H1 (cell line): ENCODE measurements at regions not wholly inside any gene's neighbourhood (a gene's known extent, or its start where the extent isn't known, plus 50 kb on each side); places are given as distances from the start of the nearest gene placed in this dataset.

ENCODE experiments used
- CTCF ChIA-PET: fragments of 300-600 bp; sonication (Branson Sonifier 250); formaldehyde crosslinking; loops from one replicate; lab custom pipeline; 2021; ENCODE audit not compliant: partially characterized antibody; lab: Charles Lee
- POLR2A ChIA-PET: fragments of 300-600 bp; sonication (Branson Sonifier 250); formaldehyde crosslinking; loops from one replicate; lab custom pipeline; 2021; ENCODE audit warnings: inconsistent platforms; ENCODE audit not compliant: partially characterized antibody; lab: Charles Lee
- DNase-seq, 2 experiments: peaks; one replicate each; pipeline versions ENCODE4 v3.0.0 to v3.0.0-alpha.2; 2010 to 2022; ENCODE audit warnings: low spot score in 2 of 2, low read depth in 1 of 2, mixed read lengths in 1 of 2
- FAIRE-seq: peaks from 2 replicates; lab custom pipeline; 2011; peaks lifted over from hg19 to GRCh38; lab: Jason Lieb, UNC
- H2AFZ ChIP-seq: 2 replicates; pipeline ENCODE4 v1.8.1; 2012; ENCODE audit warnings: low read length, inconsistent platforms
- H2AK5ac ChIP-seq: 2 replicates; pipeline ENCODE4 v1.6.1; 2013; ENCODE audit warnings: low read depth, low read length
- H2BK120ac ChIP-seq: replicated peaks from 2 replicates; pipeline ENCODE3; 2013; ENCODE audit warnings: low read depth, low read length, inconsistent platforms
- H2BK12ac ChIP-seq: 2 replicates; pipeline ENCODE4 v1.6.1; 2013; ENCODE audit warnings: low read depth, low read length
- H2BK15ac ChIP-seq: 2 replicates; pipeline ENCODE4 v1.6.1; 2013; ENCODE audit warnings: low read length
- H2BK20ac ChIP-seq: 2 replicates; pipeline ENCODE4 v1.6.1; 2013; ENCODE audit warnings: low read length
- H2BK5ac ChIP-seq: 2 replicates; pipeline ENCODE4 v1.6.1; 2013; ENCODE audit warnings: low read depth, low read length
- H3K14ac ChIP-seq: 2 replicates; pipeline ENCODE4 v1.6.1; 2013; ENCODE audit warnings: inconsistent platforms; ENCODE audit not compliant: insufficient read length
- H3K18ac ChIP-seq: 2 replicates; pipeline ENCODE4 v1.6.1; 2013; ENCODE audit warnings: low read length; ENCODE audit errors: extremely low read depth
- H3K23ac ChIP-seq: 2 replicates; pipeline ENCODE4 v1.6.1; 2013; ENCODE audit warnings: inconsistent platforms; ENCODE audit not compliant: insufficient read length
- H3K23me2 ChIP-seq: 2 replicates; pipeline ENCODE4 v1.6.1; 2013; ENCODE audit warnings: low read depth, low read length
- H3K27ac ChIP-seq: 2 replicates; pipeline ENCODE4 v1.6.1; 2011; ENCODE audit warnings: low read depth, low read length, inconsistent platforms
- H3K27me3 ChIP-seq, 4 experiments: replicated peaks in 1 of 4; 1 replicate in 1 of 4; 2 replicates in 3 of 4; pipeline versions ENCODE4 v1.6.1 to v1.8.1; 2011 to 2013; ENCODE audit warnings: low read length in 3 of 4, mild to moderate bottlenecking in 3 of 4, inconsistent platforms in 2 of 4, mixed read lengths in 2 of 4, moderate library complexity in 1 of 4; ENCODE audit not compliant: control insufficient read depth in 3 of 4, insufficient read depth in 3 of 4; ENCODE audit errors: extremely low read depth in 1 of 4
- H3K36me3 ChIP-seq, 4 experiments: 2 replicates each; pipeline versions ENCODE4 v1.6.1 to v1.8.1; 2011 to 2013; ENCODE audit warnings: mild to moderate bottlenecking in 4 of 4, low read length in 3 of 4, moderate library complexity in 2 of 4, control low read depth in 1 of 4, inconsistent platforms in 1 of 4; ENCODE audit not compliant: insufficient read depth in 4 of 4, control insufficient read depth in 2 of 4
- H3K4ac ChIP-seq: replicated peaks from 2 replicates; pipeline ENCODE3; 2013; ENCODE audit warnings: low read length, low read depth, mixed read lengths, inconsistent platforms; ENCODE audit not compliant: insufficient read length
- H3K4me1 ChIP-seq, 4 experiments: replicated peaks in 1 of 4; 1 replicate in 1 of 4; 2 replicates in 3 of 4; pipeline versions ENCODE4 v1.6.1 to v1.8.1; 2011 to 2013; ENCODE audit warnings: low read length in 3 of 4, inconsistent platforms in 2 of 4, mixed read lengths in 1 of 4; ENCODE audit not compliant: insufficient read depth in 4 of 4, control insufficient read depth in 3 of 4
- H3K4me2 ChIP-seq, 2 experiments: 2 replicates each; pipeline versions ENCODE4 v1.6.1 to v1.8.1; 2011 to 2013; ENCODE audit warnings: low read depth in 2 of 2, low read length in 2 of 2, control low read depth in 1 of 2, inconsistent platforms in 1 of 2, mild to moderate bottlenecking in 1 of 2; ENCODE audit not compliant: insufficient read depth in 1 of 2
- H3K4me3 ChIP-seq, 4 experiments: fragments of 200-600, 300-600 bp in 1 of 4; sonication (generic), shearing (Covaris generic), sonication (Bioruptor Twin) in 1 of 4; 2 replicates each; pipeline versions ENCODE4 v1.5.1 to v1.8.1; 2011 to 2016; ENCODE audit warnings: low read length in 4 of 4, low read depth in 3 of 4, control low read depth in 2 of 4, inconsistent platforms in 2 of 4, mild to moderate bottlenecking in 2 of 4, mixed read lengths in 1 of 4, moderate library complexity in 1 of 4; ENCODE audit not compliant: insufficient read depth in 2 of 4; ENCODE audit errors: extremely low read depth in 1 of 4
- H3K56ac ChIP-seq: replicated peaks from 2 replicates; pipeline ENCODE3; 2013; ENCODE audit warnings: low read depth, mild to moderate bottlenecking, mixed read lengths, low read length, inconsistent platforms; ENCODE audit not compliant: insufficient read length
- H3K79me1 ChIP-seq: 2 replicates; pipeline ENCODE4 v1.6.1; 2013; ENCODE audit warnings: low read depth, low read length, control low read depth
- H3K79me2 ChIP-seq, 2 experiments: 2 replicates each; pipeline versions ENCODE4 v1.6.1 to v1.8.1; 2012 to 2013; ENCODE audit warnings: low read length in 2 of 2, mild to moderate bottlenecking in 2 of 2, inconsistent platforms in 1 of 2; ENCODE audit not compliant: insufficient read depth in 2 of 2, control insufficient read depth in 1 of 2
- H3K9ac ChIP-seq, 4 experiments: replicated peaks in 1 of 4; 1 replicate in 1 of 4; 2 replicates in 3 of 4; pipeline versions ENCODE4 v1.6.1 to v1.8.1; 2011 to 2013; ENCODE audit warnings: low read depth in 3 of 4, low read length in 3 of 4, control low read depth in 2 of 4, mild to moderate bottlenecking in 2 of 4, moderate library complexity in 2 of 4, inconsistent platforms in 1 of 4; ENCODE audit errors: extremely low read depth in 1 of 4
- H3K9me3 ChIP-seq, 2 experiments: 2 replicates each; pipeline versions ENCODE4 v1.6.1 to v1.8.1; 2012 to 2013; ENCODE audit warnings: mild to moderate bottlenecking in 2 of 2, moderate library complexity in 2 of 2, control low read depth in 1 of 2, inconsistent platforms in 1 of 2, low read depth in 1 of 2, low read length in 1 of 2, mixed read lengths in 1 of 2; ENCODE audit not compliant: insufficient read depth in 2 of 2
- H4K20me1 ChIP-seq, 2 experiments: replicated peaks in 1 of 2; 2 replicates each; pipeline versions ENCODE3 to v1.8.1; 2011 to 2013; ENCODE audit warnings: inconsistent platforms in 2 of 2, low read length in 2 of 2, mild to moderate bottlenecking in 1 of 2; ENCODE audit not compliant: insufficient read depth in 2 of 2, control insufficient read depth in 1 of 2
- H4K5ac ChIP-seq: 2 replicates; pipeline ENCODE4 v1.6.1; 2013; ENCODE audit warnings: low read length, low read depth, mixed read lengths, inconsistent platforms; ENCODE audit not compliant: insufficient read length
- H4K8ac ChIP-seq: 2 replicates; pipeline ENCODE4 v1.8.0; 2013; ENCODE audit warnings: mild to moderate bottlenecking, moderate library complexity, low read length, inconsistent platforms; ENCODE audit not compliant: insufficient read depth; ENCODE audit errors: extremely low read depth
- H4K91ac ChIP-seq: replicated peaks from 2 replicates; pipeline ENCODE3; 2013; ENCODE audit warnings: low read length, mixed read lengths, inconsistent platforms; ENCODE audit not compliant: insufficient read length
- BCL11A ChIP-seq, 2 experiments: IDR thresholded peaks; one replicate each; pipeline ENCODE4 v1.6.1; 2011; ENCODE audit warnings: low read depth in 2 of 2, low read length in 2 of 2, mild to moderate bottlenecking in 2 of 2
- CEBPB ChIP-seq: IDR thresholded peaks from 2 replicates; pipeline ENCODE4 v1.6.1; 2012; ENCODE audit warnings: low read depth, low read length
- NANOG ChIP-seq: IDR thresholded peaks from 2 replicates; pipeline ENCODE4 v1.6.1; 2011; ENCODE audit warnings: low read length, low read depth, mild to moderate bottlenecking, inconsistent platforms; ENCODE audit not compliant: insufficient read depth, poor library complexity, severe bottlenecking
- POLR2AphosphoS5 ChIP-seq: IDR thresholded peaks from 2 replicates; pipeline ENCODE4 v1.6.1; 2011; ENCODE audit warnings: low read depth, low read length
- RAD21 ChIP-seq, 2 experiments: IDR thresholded peaks in 1 of 2; conservative IDR thresholded peaks in 1 of 2; 2 replicates each; pipeline ENCODE4 v1.6.1; 2011; ENCODE audit warnings: low read depth in 2 of 2, low read length in 2 of 2, improper control_type of control experiment in 1 of 2, inconsistent platforms in 1 of 2, mild to moderate bottlenecking in 1 of 2, moderate library complexity in 1 of 2
- RNF2 ChIP-seq: fragments of 200-900, 300-1000 bp; sonication (generic); IDR thresholded peaks from 2 replicates; pipeline ENCODE4 v1.7.1; 2016; ENCODE audit warnings: borderline replicate concordance, low read depth, mild to moderate bottlenecking, antibody characterized with exemption, low read length; ENCODE audit not compliant: poor library complexity, severe bottlenecking; ENCODE audit errors: missing control alignments
- SIRT6 ChIP-seq: IDR thresholded peaks from one replicate; pipeline ENCODE4 v1.7.1; 2012; ENCODE audit warnings: low read length, inconsistent platforms
- SRF ChIP-seq: IDR thresholded peaks from 2 replicates; pipeline ENCODE4 v1.6.1; 2011; ENCODE audit warnings: mild to moderate bottlenecking, low read depth, low read length, moderate library complexity
- TCF12 ChIP-seq: IDR thresholded peaks from 2 replicates; pipeline ENCODE4 v1.6.1; 2011; ENCODE audit warnings: low read depth, mild to moderate bottlenecking, low read length
- WGBS, 2 experiments: shearing (Covaris generic) in 1 of 2; methylation state at CpG; one replicate each; pipeline versions ENCODE4 v1.1.6 to v1.1.7; 2013 to 2015; ENCODE audit warnings: low lambda C conversion rate in 2 of 2, mixed read lengths in 2 of 2, inconsistent platforms in 1 of 2, low coverage in 1 of 2, missing lambda C conversion rate in 1 of 2; ENCODE audit not compliant: insufficient replicate concordance in 2 of 2, insufficient coverage in 1 of 2, insufficient read length in 1 of 2; ENCODE audit errors: extremely low coverage in 1 of 2, missing lambda C conversion rate in 1 of 2; 5-methylcytosine and 5-hydroxymethylcytosine counted together

DNA sequence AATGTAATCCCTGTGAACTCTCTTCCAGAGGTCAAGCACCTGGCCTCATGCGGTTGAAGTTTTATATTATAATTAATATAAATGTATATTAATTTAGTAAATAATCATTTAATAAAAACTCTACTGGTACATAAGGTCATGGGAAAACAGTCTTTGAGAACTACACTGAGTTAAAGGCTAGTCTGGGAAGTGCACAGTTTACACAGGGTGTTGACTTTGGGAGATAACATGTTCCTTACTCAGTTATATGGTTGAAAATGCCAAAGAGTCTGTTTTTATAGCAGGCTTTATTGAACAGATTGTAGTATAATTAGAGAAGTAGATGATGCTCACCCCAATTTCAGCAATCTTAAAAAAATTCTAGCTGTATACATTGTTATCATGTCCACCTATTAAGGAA lies 735.9 kb downstream of the GATA3 start:
- no peaks in the 10 kb centered on the region for H3K23me2 ChIP-seq
- no peak overlapping the region for H2AFZ ChIP-seq
- no peaks in the 10 kb centered on the region for H3K27me3 ChIP-seq
- DNase-seq (no peak), FAIRE-seq (no peak)
- H3K56ac ChIP-seq, result no peak overlapping the region
- H3K18ac ChIP-seq, result no peak overlapping the region
- H4K20me1 ChIP-seq, result no peaks in the 10 kb centered on the region
- peaks cover 8 to 10% of the 10 kb centered on the region in 2 experiments; a peak in 3 of 4 replicates for H3K9me3 ChIP-seq
- H3K27ac ChIP-seq, result no peak overlapping the region
- no peak overlapping the region for H2BK20ac ChIP-seq
- H3K4ac ChIP-seq, result no peak overlapping the region
- H4K5ac ChIP-seq, result no peak overlapping the region
- POLR2A ChIA-PET, result no interaction called here
- 29% methylated on average over 1 of the region's 1 CpG; no CpG with 5 or more reads in 1 of the 2 experiments for WGBS, 2 experiments
- no peak overlapping the region for H3K23ac ChIP-seq
- H3K14ac ChIP-seq, result no peak overlapping the region
- CTCF ChIA-PET, result interaction anchor here (0.8 to 2.3 kb wide), 2 partner anchors 9 to 45 kb away, joined by 3 to 10 read pairs; no protein-coding TSS in a partner anchor
- no peak overlapping the region for H2BK12ac ChIP-seq
- H3K9ac ChIP-seq, result no peak overlapping the region
- H3K36me3 ChIP-seq, result no peaks in the 10 kb centered on the region
- no peak overlapping the region for H4K8ac ChIP-seq
- no peaks in the 10 kb centered on the region for H3K79me1 ChIP-seq
- H2AK5ac ChIP-seq, result no peak overlapping the region
- no peak overlapping the region for H4K91ac ChIP-seq
- H3K79me2 ChIP-seq, result no peaks in the 10 kb centered on the region
- no peak overlapping the region for H3K4me3 ChIP-seq
- no peaks in the 10 kb centered on the region for H3K4me1 ChIP-seq
- no peak overlapping the region for H2BK120ac ChIP-seq
- no peak for TF ChIP-seq SRF
- TF ChIP-seq CEBPB, result no peak
- TF ChIP-seq NANOG, result no peak
- no peak for TF ChIP-seq RNF2
- no peak for TF ChIP-seq RAD21 (IDR thresholded peaks at IDR 0.05 in 1 of 2, conservative IDR thresholded peaks at IDR 0.05 in 1 of 2; ENCODE audit: low read depth in 2 of 2, low read length in 2 of 2)
- TF ChIP-seq BCL11A (IDR thresholded peaks at IDR 0.05; ENCODE audit: low read depth in 2 of 2, low read length in 2 of 2), result no peak
- no peak for TF ChIP-seq SIRT6
- no peak for TF ChIP-seq TCF12
- no peak for TF ChIP-seq POLR2AphosphoS5
- no peak overlapping the region for H2BK15ac ChIP-seq
- H3K4me2 ChIP-seq, result no peak overlapping the region
- no peak overlapping the region for H2BK5ac ChIP-seq
